DOHH2 (cell line): ENCODE measurements at regions not wholly inside any gene's neighbourhood (a gene's known extent, or its start where the extent isn't known, plus 50 kb on each side); places are given as distances from the start of the nearest gene placed in this dataset.

Experiments
- CTCF ChIP-seq: fragments of 200-600 bp; sonication (generic); IDR thresholded peaks from one replicate; pipeline ENCODE4 v1.5.1; 2014; ENCODE audit warnings: antibody characterized with exemption, mild to moderate bottlenecking, low read depth, low read length; ENCODE audit not compliant: poor library complexity, severe bottlenecking
- EZH2phosphoT487 ChIP-seq: fragments of 200-600 bp; sonication (generic); IDR thresholded peaks from 2 replicates; pipeline ENCODE4 v1.6.1; 2017; ENCODE audit warnings: borderline replicate concordance, mild to moderate bottlenecking, antibody characterized with exemption, low read length, moderate library complexity, mixed read lengths

GRCh38 chr14:30085943-30086342 lies 158.3 kb upstream of the PRKD1 start:
- TF ChIP-seq CTCF: no peak
- no peak for TF ChIP-seq EZH2phosphoT487
